Thyroid gland (tissue), 4 donors: ENCODE measurements at regions not wholly inside any gene's neighbourhood (a gene's known extent, or its start where the extent isn't known, plus 50 kb on each side); places are given as distances from the start of the nearest gene placed in this dataset.

Source experiments
- CTCF ChIP-seq, 6 experiments: fragments of 200-600 bp in 3 of 6; fragments of 450-650 bp in 3 of 6; sonication (generic) in 3 of 6; IDR thresholded peaks; one replicate each; pipeline ENCODE4 v1.5.1; 2016 to 2019; ENCODE audit warnings: antibody characterized with exemption in 6 of 6, mild to moderate bottlenecking in 2 of 6, inconsistent platforms in 1 of 6, moderate library complexity in 1 of 6
- POLR2A ChIP-seq, 2 donors: fragments of 450-650 bp; IDR thresholded peaks; one replicate each; pipeline ENCODE4 v1.6.1; 2017; ENCODE audit warnings: antibody characterized with exemption in 2 of 2, mild to moderate bottlenecking in 2 of 2, moderate library complexity in 1 of 2

DNA sequence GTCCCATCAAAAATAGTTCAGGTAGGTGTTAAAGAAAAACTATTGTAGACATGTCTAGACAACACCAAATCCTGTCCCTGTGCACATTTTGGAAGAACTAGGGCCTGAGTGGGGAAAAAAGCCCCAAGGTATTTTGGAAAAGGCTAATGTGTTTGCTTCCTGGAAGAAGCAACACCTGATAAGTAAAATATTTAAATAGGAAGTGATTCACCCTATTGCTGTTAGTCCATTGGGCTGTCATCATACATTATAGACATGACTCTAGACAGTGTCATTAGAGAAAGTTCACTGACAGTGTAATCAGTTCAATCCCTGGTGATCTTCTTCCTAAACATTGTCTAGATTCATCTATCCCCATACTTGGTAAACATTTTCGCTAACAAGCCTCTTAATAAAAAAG is 465.3 kb downstream of the CBLN4 start:
- TF ChIP-seq CTCF (IDR thresholded peaks at IDR 0.05), result no peak
- no peak for TF ChIP-seq POLR2A (IDR thresholded peaks at IDR 0.05)
